ENCODE measurements at regions not wholly inside any gene's neighbourhood (a gene's known extent, or its start where the extent isn't known, plus 50 kb on each side); places are given as distances from the start of the nearest gene placed in this dataset.

- DNase-seq = no peak
These were observed 51.1 kb upstream of the NHSL1 start for GRCh38 chr6:138550346-138550767.

- no peak for DNase-seq
These were observed 54.9 kb upstream of the NHSL1 start for GRCh38 chr6:138554146-138554545.

GRCh38 chr6:138555421-138555988 is 56.2 kb upstream of the NHSL1 start:
- DNase-seq = no peak

- no peak for DNase-seq
These were observed 57.9 kb upstream of the NHSL1 start for GRCh38 chr6:138557147-138557546.

- no peak for DNase-seq
These were observed 59.8 kb upstream of the NHSL1 start for GRCh38 chr6:138559143-138559542.

- no peak for DNase-seq
These were observed 61.0 kb upstream of the NHSL1 start for GRCh38 chr6:138560130-138560860.

GRCh38 chr6:138562691-138563090 is 63.4 kb upstream of the NHSL1 start:
- DNase-seq = no peak

- no peak for DNase-seq
These were observed 63.9 kb upstream of the NHSL1 start for GRCh38 chr6:138563231-138563630.

GRCh38 chr6:138563650-138564049 is 64.4 kb upstream of the NHSL1 start:
- no peak for DNase-seq

- DNase-seq = no peak
These were observed 65.0 kb upstream of the NHSL1 start for GRCh38 chr6:138564170-138564721.

- DNase-seq = no peak
These were observed 67.8 kb upstream of the NHSL1 start for GRCh38 chr6:138567052-138567451.

GRCh38 chr6:138568997-138569396 is 69.7 kb upstream of the NHSL1 start:
- no peak for DNase-seq

- no peak for DNase-seq
These were observed 70.3 kb upstream of the NHSL1 start for GRCh38 chr6:138569554-138569953.

- DNase-seq = no peak
These were observed 70.9 kb upstream of the NHSL1 start for GRCh38 chr6:138569970-138570724.

- no peak for DNase-seq
These were observed 71.4 kb upstream of the NHSL1 start for GRCh38 chr6:138570725-138571029.

GRCh38 chr6:138571181-138571580 is 71.9 kb upstream of the NHSL1 start:
- no peak for DNase-seq

- DNase-seq = no peak
These were observed 72.4 kb upstream of the NHSL1 start for GRCh38 chr6:138571585-138572166.

- no peak for DNase-seq
These were observed 73.0 kb upstream of the NHSL1 start for GRCh38 chr6:138572167-138572875.

- no peak for DNase-seq
These were observed 73.6 kb upstream of the NHSL1 start for GRCh38 chr6:138572885-138573284.

- DNase-seq = no peak
These were observed 76.0 kb upstream of the NHSL1 start for GRCh38 chr6:138575257-138575656.

- DNase-seq = no peak
These were observed 77.0 kb upstream of the NHSL1 start for GRCh38 chr6:138576313-138576712.

GRCh38 chr6:138577151-138577915 is 78.0 kb upstream of the NHSL1 start:
- no peak for DNase-seq
